CD4-positive, alpha-beta T cell treated with Interferon alpha-2 for 1 hour (primary cell): ENCODE measurements at regions not wholly inside any gene's neighbourhood (a gene's known extent, or its start where the extent isn't known, plus 50 kb on each side); places are given as distances from the start of the nearest gene placed in this dataset.

Experiments used
- DNase-seq, 2 donors: peaks; one replicate each; pipeline ENCODE4 v3.0.0-alpha.2; 2020 to 2022

GRCh38 chr3:177516158-177517011 is 319.1 kb upstream of the TBL1XR1 start:
- no peak for DNase-seq

- no peak for DNase-seq
Measured at GRCh38 chr3:177517906-177518305, 320.6 kb upstream of the TBL1XR1 start.

- DNase-seq = no peak
Measured at GRCh38 chr3:177519588-177519987, 322.3 kb upstream of the TBL1XR1 start.

- DNase-seq = no peak
Measured at GRCh38 chr3:177521305-177521704, 324.0 kb upstream of the TBL1XR1 start.

- no peak for DNase-seq
Measured at GRCh38 chr3:177522051-177522450, 324.8 kb upstream of the TBL1XR1 start.

- no peak for DNase-seq
Measured at GRCh38 chr3:177523067-177523675, 325.9 kb upstream of the TBL1XR1 start.

- no peak for DNase-seq
Measured at GRCh38 chr3:177523872-177524438, 326.7 kb upstream of the TBL1XR1 start.

GRCh38 chr3:177524742-177525141 is 327.5 kb upstream of the TBL1XR1 start:
- no peak for DNase-seq

- DNase-seq = no peak
Measured at GRCh38 chr3:177525414-177525813, 328.1 kb upstream of the TBL1XR1 start.

- DNase-seq = no peak
Measured at GRCh38 chr3:177525987-177526712, 328.9 kb upstream of the TBL1XR1 start.

GRCh38 chr3:177527182-177527581 is 329.9 kb upstream of the TBL1XR1 start:
- DNase-seq = no peak

GRCh38 chr3:177528306-177529070 is 331.2 kb upstream of the TBL1XR1 start:
- DNase-seq = no peak

- DNase-seq = no peak
Measured at GRCh38 chr3:177529071-177529550, 331.8 kb upstream of the TBL1XR1 start.

GRCh38 chr3:177529716-177530335 is 332.5 kb upstream of the TBL1XR1 start:
- DNase-seq = no peak

- DNase-seq = no peak
Measured at GRCh38 chr3:177530908-177531307, 333.6 kb upstream of the TBL1XR1 start.

- no peak for DNase-seq
Measured at GRCh38 chr3:177536873-177537272, 339.6 kb upstream of the TBL1XR1 start.

GRCh38 chr3:177537612-177538011 is 340.3 kb upstream of the TBL1XR1 start:
- no peak for DNase-seq

GRCh38 chr3:177538048-177538749 is 340.9 kb upstream of the TBL1XR1 start:
- no peak for DNase-seq

- peak; percentile 10 to 61 for DNase-seq
Measured at GRCh38 chr3:177538750-177539730, 341.8 kb upstream of the TBL1XR1 start.

- no peak for DNase-seq
Measured at GRCh38 chr3:177541541-177541940, 344.3 kb upstream of the TBL1XR1 start.
